SK-N-SH (cell line): ENCODE measurements at regions not wholly inside any gene's neighbourhood (a gene's known extent, or its start where the extent isn't known, plus 50 kb on each side); places are given as distances from the start of the nearest gene placed in this dataset.
"Not testable (repeated sequence)": the region's sequence is repeated elsewhere in the genome, so short reads cannot be mapped to it uniquely, and the experiment has no call there.

Experiments
- CTCF ChIA-PET: fragments of 300-600, 350-600 bp; formaldehyde crosslinking; extraction: SDS; loops from one replicate; lab custom pipeline; 2021; lab: Yijun Ruan, JAX
- POLR2A ChIA-PET: fragments of 350-600 bp; sonication (Branson Sonifier 250); formaldehyde crosslinking; extraction: SDS; loops from one replicate; lab custom pipeline; 2020; ENCODE audit warnings: antibody characterized with exemption, inconsistent platforms; lab: Yijun Ruan, JAX
- DNase-seq: peaks from one replicate; pipeline ENCODE4 v3.0.0; 2012
- H2AFZ ChIP-seq: fragments of 200-600 bp; sonication (generic); 2 replicates; pipeline ENCODE4 v1.8.1; 2016; ENCODE audit warnings: antibody characterized with exemption, mild to moderate bottlenecking, low read depth
- H3F3A ChIP-seq: fragments of 200-600 bp; sonication (generic); replicated peaks from 2 replicates; pipeline ENCODE3; 2016; ENCODE audit warnings: antibody characterized with exemption, mild to moderate bottlenecking; ENCODE audit not compliant: insufficient read depth
- H3K27ac ChIP-seq, 2 experiments: fragments of 200-500 bp in 1 of 2; fragments of 200-600 bp in 1 of 2; sonication (Bioruptor generic) in 1 of 2; sonication (generic), shearing (Covaris generic) in 1 of 2; 2 replicates each; pipeline versions ENCODE4 v1.5.1 to v1.6.1; 2014 to 2016; ENCODE audit warnings: low read depth in 2 of 2, inconsistent platforms in 1 of 2, low read length in 1 of 2, mild to moderate bottlenecking in 1 of 2, mixed read lengths in 1 of 2
- H3K27me3 ChIP-seq: fragments of 200-600 bp; sonication (generic), shearing (Covaris generic); 2 replicates; pipeline ENCODE4 v1.6.1; 2016; ENCODE audit warnings: mixed run types; ENCODE audit not compliant: insufficient read depth
- H3K36me3 ChIP-seq, 2 experiments: fragments of 200-500 bp in 1 of 2; fragments of 200-600 bp in 1 of 2; sonication (Bioruptor generic) in 1 of 2; sonication (generic) in 1 of 2; replicated peaks in 1 of 2; 2 replicates each; pipeline versions ENCODE3 to v1.5.1; 2014 to 2016; ENCODE audit warnings: low read length in 1 of 2, mild to moderate bottlenecking in 1 of 2; ENCODE audit not compliant: insufficient read depth in 2 of 2, control insufficient read depth in 1 of 2
- H3K4me1 ChIP-seq, 2 experiments: fragments of 200-500 bp in 1 of 2; fragments of 200-600 bp in 1 of 2; sonication (Bioruptor generic) in 1 of 2; sonication (generic), shearing (Covaris generic) in 1 of 2; 2 replicates each; pipeline versions ENCODE4 v1.5.1 to v1.6.1; 2014 to 2016; ENCODE audit warnings: low read depth in 1 of 2, low read length in 1 of 2, mixed run types in 1 of 2; ENCODE audit not compliant: insufficient read depth in 2 of 2, control insufficient read depth in 1 of 2
- H3K4me2 ChIP-seq: fragments of 200-600 bp; sonication (generic), shearing (Covaris generic); 2 replicates; pipeline ENCODE4 v1.6.1; 2017; ENCODE audit warnings: mixed run types
- H3K4me3 ChIP-seq, 2 experiments: fragments of 200-500 bp in 1 of 2; fragments of 200-600 bp in 1 of 2; sonication (Bioruptor generic) in 1 of 2; sonication (generic), shearing (Covaris generic) in 1 of 2; 2 replicates each; pipeline versions ENCODE4 v1.5.1 to v1.8.1; 2014 to 2016; ENCODE audit warnings: low read depth in 2 of 2, inconsistent platforms in 1 of 2, low read length in 1 of 2, mild to moderate bottlenecking in 1 of 2, mixed read lengths in 1 of 2, moderate library complexity in 1 of 2
- H3K79me2 ChIP-seq: fragments of 200-600 bp; sonication (generic); 2 replicates; pipeline ENCODE4 v1.8.1; 2017; ENCODE audit warnings: mild to moderate bottlenecking; ENCODE audit not compliant: insufficient read depth
- H3K9ac ChIP-seq: fragments of 200-600 bp; sonication (generic); 2 replicates; pipeline ENCODE4 v1.6.1; 2017; ENCODE audit warnings: mixed run types
- H3K9me2 ChIP-seq: fragments of 200-600 bp; sonication (generic); 2 replicates; pipeline ENCODE4 v1.6.1; 2017; ENCODE audit warnings: mixed run types
- H3K9me3 ChIP-seq: fragments of 200-600 bp; sonication (generic); 2 replicates; pipeline ENCODE4 v1.6.1; 2017; ENCODE audit warnings: mixed run types, mild to moderate bottlenecking, moderate library complexity
- H4K20me1 ChIP-seq: fragments of 200-600 bp; sonication (generic); 2 replicates; pipeline ENCODE4 v1.6.1; 2017; ENCODE audit warnings: mild to moderate bottlenecking, mixed run types; ENCODE audit not compliant: insufficient read depth
- MXI1 ChIP-seq: IDR thresholded peaks from 2 replicates; pipeline ENCODE4 v1.6.1; 2012; ENCODE audit warnings: mild to moderate bottlenecking, low read depth, low read length, improper control_type of control experiment
- NRF1 ChIP-seq: IDR thresholded peaks from 2 replicates; pipeline ENCODE4 v1.6.1; 2012; ENCODE audit warnings: low read depth, mild to moderate bottlenecking, low read length
- REST ChIP-seq: IDR thresholded peaks from 2 replicates; pipeline ENCODE4 v1.6.1; 2012; ENCODE audit warnings: mild to moderate bottlenecking, low read depth, low read length, moderate library complexity
- RXRA ChIP-seq: IDR thresholded peaks from 2 replicates; pipeline ENCODE4 v1.4.0; 2012; ENCODE audit warnings: low read depth, mild to moderate bottlenecking, borderline replicate concordance
- TEAD4 ChIP-seq: IDR thresholded peaks from 2 replicates; pipeline ENCODE4 v1.4.0; 2012; ENCODE audit warnings: mild to moderate bottlenecking, borderline replicate concordance; ENCODE audit not compliant: insufficient read depth
- YY1 ChIP-seq: IDR thresholded peaks from 2 replicates; pipeline ENCODE4 v1.4.0; 2012; ENCODE audit warnings: low read depth, mild to moderate bottlenecking
- WGBS: methylation state at CpG from one replicate; pipeline ENCODE4 v1.1.6; 2017; ENCODE audit warnings: low lambda C conversion rate; 5-methylcytosine and 5-hydroxymethylcytosine counted together
- TF ChIP-seq, protein P1 (sequence below): IDR thresholded peaks from 2 replicates; pipeline ENCODE4 v1.4.0; 2012; ENCODE audit warnings: low read depth, borderline replicate concordance

DNA sequence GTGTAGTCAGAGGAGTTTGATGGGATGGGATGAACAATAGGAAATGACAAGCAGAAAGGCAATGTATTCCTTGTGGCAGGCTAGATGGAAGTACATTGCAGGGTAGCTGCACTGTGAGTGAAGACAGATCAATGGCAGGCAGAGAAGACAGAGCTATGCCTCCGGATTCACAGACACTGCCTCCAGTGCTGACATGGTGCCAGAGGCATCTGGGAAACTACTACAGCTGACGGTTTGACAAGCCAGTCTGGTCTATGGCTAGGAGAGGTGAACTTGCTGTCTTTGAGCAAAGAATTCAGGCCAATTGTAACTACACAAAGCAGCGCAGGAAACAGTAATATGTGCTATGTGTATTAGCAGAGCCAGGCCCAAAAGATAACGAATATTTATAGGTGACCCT, 193.5 kb downstream of the DIO2 start:
- no peak overlapping the region for H3K9ac ChIP-seq
- no peaks in the 10 kb centered on the region for H3K27me3 ChIP-seq
- 5% methylated on average over 4 of the region's 4 CpGs for WGBS
- POLR2A ChIA-PET = no interaction called here
- TF ChIP-seq REST (no peak), TEAD4 (no peak), MXI1 (no peak), YY1 (no peak), RXRA (no peak), NRF1 (no peak)
- TF ChIP-seq, protein P1, sequence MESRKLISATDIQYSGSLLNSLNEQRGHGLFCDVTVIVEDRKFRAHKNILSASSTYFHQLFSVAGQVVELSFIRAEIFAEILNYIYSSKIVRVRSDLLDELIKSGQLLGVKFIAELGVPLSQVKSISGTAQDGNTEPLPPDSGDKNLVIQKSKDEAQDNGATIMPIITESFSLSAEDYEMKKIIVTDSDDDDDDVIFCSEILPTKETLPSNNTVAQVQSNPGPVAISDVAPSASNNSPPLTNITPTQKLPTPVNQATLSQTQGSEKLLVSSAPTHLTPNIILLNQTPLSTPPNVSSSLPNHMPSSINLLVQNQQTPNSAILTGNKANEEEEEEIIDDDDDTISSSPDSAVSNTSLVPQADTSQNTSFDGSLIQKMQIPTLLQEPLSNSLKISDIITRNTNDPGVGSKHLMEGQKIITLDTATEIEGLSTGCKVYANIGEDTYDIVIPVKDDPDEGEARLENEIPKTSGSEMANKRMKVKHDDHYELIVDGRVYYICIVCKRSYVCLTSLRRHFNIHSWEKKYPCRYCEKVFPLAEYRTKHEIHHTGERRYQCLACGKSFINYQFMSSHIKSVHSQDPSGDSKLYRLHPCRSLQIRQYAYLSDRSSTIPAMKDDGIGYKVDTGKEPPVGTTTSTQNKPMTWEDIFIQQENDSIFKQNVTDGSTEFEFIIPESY = no peak
- TF ChIP-seq, all 33 proteins: peak for 0
- Histone ChIP-seq H3K79me2 (no peaks in the 10 kb centered on the region), H2AFZ (no peak overlapping the region), H3K27ac (no peak overlapping the region), H3K4me2 (no peak overlapping the region), H3K36me3 (no peaks in the 10 kb centered on the region), H3K9me3 (no peaks in the 10 kb centered on the region), H3K4me3 (no peak overlapping the region), H3F3A (no peaks in the 10 kb centered on the region), H3K9me2 (no peaks in the 10 kb centered on the region), H3K4me1 (no peaks in the 10 kb centered on the region), H4K20me1 (no peaks in the 10 kb centered on the region)
- CTCF ChIA-PET = no interaction called here
- no peak for DNase-seq

- 11% methylated on average over 1 of the region's 1 CpG for WGBS
- H2AFZ ChIP-seq, H3F3A ChIP-seq, H3K9me3 ChIP-seq, DNase-seq, H3K4me3 ChIP-seq, H3K79me2 ChIP-seq, H3K36me3 ChIP-seq, H3K4me2 ChIP-seq, H3K27me3 ChIP-seq, H3K27ac ChIP-seq, POLR2A ChIA-PET, H3K9ac ChIP-seq, H3K9me2 ChIP-seq, CTCF ChIA-PET, H4K20me1 ChIP-seq, H3K4me1 ChIP-seq: not testable (repeated sequence)
These were observed 201.1 kb downstream of the DIO2 start for GRCh38 chr14:80010245-80010644.
